ENCODE measurements at regions not wholly inside any gene's neighbourhood (a gene's known extent, or its start where the extent isn't known, plus 50 kb on each side); places are given as distances from the start of the nearest gene placed in this dataset.

DNA sequence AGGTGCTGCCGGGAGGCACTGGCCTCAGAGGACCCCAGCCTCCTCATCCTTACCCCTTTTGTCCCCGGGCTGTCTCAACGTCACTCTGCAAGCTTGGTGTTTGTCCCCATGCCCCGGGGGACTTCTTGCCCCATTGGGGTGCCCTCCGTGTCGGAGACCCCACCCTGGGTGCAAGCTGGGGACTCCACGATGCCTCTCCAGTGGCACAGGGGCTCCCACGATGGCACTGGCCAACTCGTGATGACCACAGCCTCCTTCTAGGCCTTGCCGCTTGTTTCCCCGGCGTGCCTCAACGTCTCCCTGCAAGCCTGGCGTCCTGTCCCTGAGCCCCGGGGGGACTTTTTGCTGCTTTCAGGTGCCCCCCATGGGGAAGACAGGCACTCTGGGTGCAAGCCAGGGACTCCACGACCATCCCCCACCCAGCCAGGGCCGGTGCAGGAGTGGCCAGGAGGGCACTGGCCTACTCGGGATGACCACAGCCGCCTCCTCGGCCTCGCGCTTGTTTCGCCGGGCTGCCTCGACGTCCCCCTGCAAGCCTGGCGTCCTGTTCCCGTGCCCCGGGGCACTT, 237.0 kb downstream of the TUBA3C start:
- no peaks in the 10 kb centered on the region for H3K9me3 Mint-ChIP-seq (ENCODE audit: unreplicated experiment)

GRCh38 chr13:18943721-18944391, 237.8 kb downstream of the TUBA3C start:
- Mint-ChIP-seq H3K27me3 (ENCODE audit: insufficient read depth, unreplicated experiment) (no peaks in the 10 kb centered on the region), H3K4me1 (ENCODE audit: low read depth, unreplicated experiment) (no peaks in the 10 kb centered on the region), H3K4me3 (ENCODE audit: unreplicated experiment) (no peak overlapping the region), H3K36me3 (ENCODE audit: insufficient read depth, unreplicated experiment) (no peaks in the 10 kb centered on the region), H3K27ac (ENCODE audit: unreplicated experiment) (no peak overlapping the region), H3K9me3 (ENCODE audit: unreplicated experiment) (no peaks in the 10 kb centered on the region)
- Histone ChIP-seq H3K27me3 (replicated peaks; ENCODE audit: control insufficient read depth, insufficient read depth, low read length) (no peaks in the 10 kb centered on the region), H3K36me3 (ENCODE audit: control insufficient read depth, insufficient read depth, low read length) (no peaks in the 10 kb centered on the region), H3K4me1 (no peaks in the 10 kb centered on the region), H3K9me3 (no peaks in the 10 kb centered on the region), H3K4me3 (ENCODE audit: low read depth, low read length) (no peak overlapping the region)
- intact Hi-C loops (cut with micrococcal nuclease; ENCODE audit: unreplicated experiment) = no loop called here
- POLR2A ChIA-PET = no interaction called here
- no peak for DNase-seq
- TF ChIP-seq, protein P1, sequence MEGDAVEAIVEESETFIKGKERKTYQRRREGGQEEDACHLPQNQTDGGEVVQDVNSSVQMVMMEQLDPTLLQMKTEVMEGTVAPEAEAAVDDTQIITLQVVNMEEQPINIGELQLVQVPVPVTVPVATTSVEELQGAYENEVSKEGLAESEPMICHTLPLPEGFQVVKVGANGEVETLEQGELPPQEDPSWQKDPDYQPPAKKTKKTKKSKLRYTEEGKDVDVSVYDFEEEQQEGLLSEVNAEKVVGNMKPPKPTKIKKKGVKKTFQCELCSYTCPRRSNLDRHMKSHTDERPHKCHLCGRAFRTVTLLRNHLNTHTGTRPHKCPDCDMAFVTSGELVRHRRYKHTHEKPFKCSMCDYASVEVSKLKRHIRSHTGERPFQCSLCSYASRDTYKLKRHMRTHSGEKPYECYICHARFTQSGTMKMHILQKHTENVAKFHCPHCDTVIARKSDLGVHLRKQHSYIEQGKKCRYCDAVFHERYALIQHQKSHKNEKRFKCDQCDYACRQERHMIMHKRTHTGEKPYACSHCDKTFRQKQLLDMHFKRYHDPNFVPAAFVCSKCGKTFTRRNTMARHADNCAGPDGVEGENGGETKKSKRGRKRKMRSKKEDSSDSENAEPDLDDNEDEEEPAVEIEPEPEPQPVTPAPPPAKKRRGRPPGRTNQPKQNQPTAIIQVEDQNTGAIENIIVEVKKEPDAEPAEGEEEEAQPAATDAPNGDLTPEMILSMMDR (IDR thresholded peaks at IDR 0.05; ENCODE audit: insufficient read depth in 1 of 2, low read depth in 1 of 2, low read length in 1 of 2, severe bottlenecking in 1 of 2, unreplicated experiment in 1 of 2) = no peak
- BruUV-seq (replicated peaks) = no TSS peak
- CTCF ChIA-PET = no interaction called here

More for the DNA sequence above, 237.0 kb downstream of the TUBA3C start:
- intact Hi-C loops (cut with micrococcal nuclease; ENCODE audit: unreplicated experiment) = no loop called here
- H3K4me1 ChIP-seq = no peaks in the 10 kb centered on the region
- no peak overlapping the region for H3K27ac Mint-ChIP-seq (ENCODE audit: unreplicated experiment)
- DNase-seq = no peak
- H3K9me3 ChIP-seq = no peaks in the 10 kb centered on the region
- no peaks in the 10 kb centered on the region for H3K36me3 ChIP-seq (ENCODE audit: control insufficient read depth, insufficient read depth, low read length)
- BruUV-seq (replicated peaks) = no TSS peak
- H3K4me3 Mint-ChIP-seq (ENCODE audit: unreplicated experiment) = no peak overlapping the region
- H3K4me3 ChIP-seq (ENCODE audit: low read depth, low read length) = no peak overlapping the region
- no peaks in the 10 kb centered on the region for H3K36me3 Mint-ChIP-seq (ENCODE audit: insufficient read depth, unreplicated experiment)
- TF ChIP-seq, protein P1 (IDR thresholded peaks at IDR 0.05; ENCODE audit: insufficient read depth in 1 of 2, low read depth in 1 of 2, low read length in 1 of 2, severe bottlenecking in 1 of 2, unreplicated experiment in 1 of 2) = no peak
- POLR2A ChIA-PET = no interaction called here
- no peaks in the 10 kb centered on the region for H3K4me1 Mint-ChIP-seq (ENCODE audit: low read depth, unreplicated experiment)
- CTCF ChIA-PET = no interaction called here
- no peaks in the 10 kb centered on the region for H3K27me3 ChIP-seq (replicated peaks; ENCODE audit: control insufficient read depth, insufficient read depth, low read length)
- no peaks in the 10 kb centered on the region for H3K27me3 Mint-ChIP-seq (ENCODE audit: insufficient read depth, unreplicated experiment)

- intact Hi-C loops (cut with micrococcal nuclease; ENCODE audit: unreplicated experiment) = no loop called here
- Histone ChIP-seq H3K4me1 (no peaks in the 10 kb centered on the region), H3K9me3 (no peaks in the 10 kb centered on the region), H3K27me3 (replicated peaks; ENCODE audit: control insufficient read depth, insufficient read depth, low read length) (no peaks in the 10 kb centered on the region), H3K36me3 (ENCODE audit: control insufficient read depth, insufficient read depth, low read length) (no peaks in the 10 kb centered on the region), H3K4me3 (ENCODE audit: low read depth, low read length) (no peak overlapping the region)
- H3K36me3 Mint-ChIP-seq (ENCODE audit: insufficient read depth, unreplicated experiment) = no peaks in the 10 kb centered on the region
- H3K4me1 Mint-ChIP-seq (ENCODE audit: low read depth, unreplicated experiment) = no peaks in the 10 kb centered on the region
- BruUV-seq (replicated peaks) = no TSS peak
- no peak overlapping the region for H3K27ac Mint-ChIP-seq (ENCODE audit: unreplicated experiment)
- ChIA-PET CTCF (no interaction called here), POLR2A (no interaction called here)
- TF ChIP-seq, protein P1 (IDR thresholded peaks at IDR 0.05; ENCODE audit: insufficient read depth in 1 of 2, low read depth in 1 of 2, low read length in 1 of 2, severe bottlenecking in 1 of 2, unreplicated experiment in 1 of 2) = no peak
- no peaks in the 10 kb centered on the region for H3K27me3 Mint-ChIP-seq (ENCODE audit: insufficient read depth, unreplicated experiment)
- no peaks in the 10 kb centered on the region for H3K9me3 Mint-ChIP-seq (ENCODE audit: unreplicated experiment)
- no peak for DNase-seq
- no peak overlapping the region for H3K4me3 Mint-ChIP-seq (ENCODE audit: unreplicated experiment)
Measured at GRCh38 chr13:18943273-18943672, 238.4 kb downstream of the TUBA3C start.
